VCaP (cell line): ENCODE measurements at regions not wholly inside any gene's neighbourhood (a gene's known extent, or its start where the extent isn't known, plus 50 kb on each side); places are given as distances from the start of the nearest gene placed in this dataset.

Experiments used
- H3K27ac ChIP-seq: fragments of 450-650 bp; 2 replicates; pipeline ENCODE4 v1.5.1; 2017
- CTCF ChIP-seq: fragments of 450-650 bp; conservative IDR thresholded peaks from 2 replicates; pipeline ENCODE4 v1.5.1; 2017; ENCODE audit warnings: mild to moderate bottlenecking, moderate library complexity

GRCh38 chr4:155479835-155480234 lies 103.1 kb upstream of the MAP9 start:
- no peak for TF ChIP-seq CTCF
- H3K27ac ChIP-seq = peak overlapping the region; percentile 54

- no peak for TF ChIP-seq CTCF
- H3K27ac ChIP-seq = peak overlapping the region; percentile 54
These were observed 101.6 kb upstream of the MAP9 start for GRCh38 chr4:155478336-155478835.

- TF ChIP-seq CTCF = no peak
- H3K27ac ChIP-seq = no peak overlapping the region
These were observed 98.0 kb upstream of the MAP9 start for GRCh38 chr4:155474758-155475157.

GRCh38 chr4:155473420-155474095 lies 96.8 kb upstream of the MAP9 start:
- H3K27ac ChIP-seq = no peak overlapping the region
- no peak for TF ChIP-seq CTCF

GRCh38 chr4:155468282-155468681 lies 91.5 kb upstream of the MAP9 start:
- peak overlapping the region; percentile 57 for H3K27ac ChIP-seq
- no peak for TF ChIP-seq CTCF

- TF ChIP-seq CTCF = no peak
- H3K27ac ChIP-seq = no peak overlapping the region
These were observed 73.9 kb upstream of the MAP9 start for GRCh38 chr4:155450676-155451075.

GRCh38 chr4:155445306-155445705 lies 68.5 kb upstream of the MAP9 start:
- peak overlapping the region; percentile 91 for H3K27ac ChIP-seq
- TF ChIP-seq CTCF = no peak
